Neural crest cell (in vitro differentiated cells): ENCODE measurements at regions not wholly inside any gene's neighbourhood (a gene's known extent, or its start where the extent isn't known, plus 50 kb on each side); places are given as distances from the start of the nearest gene placed in this dataset.
"Not testable (repeated sequence)": the region's sequence is repeated elsewhere in the genome, so short reads cannot be mapped to it uniquely, and the experiment has no call there.

Experiments used
- DNase-seq: peaks from one replicate; pipeline ENCODE4 v3.0.0; 2021; ENCODE audit warnings: low read depth, mixed read lengths, low spot score
- H3K27ac Mint-ChIP-seq: one replicate; pipeline ENCODE4 v1.8.0; 2021; ENCODE audit warnings: mild to moderate bottlenecking, mixed read lengths; ENCODE audit not compliant: unreplicated experiment
- H3K27me3 Mint-ChIP-seq: 2 replicates; pipeline ENCODE4 v1.8.0; 2021; ENCODE audit warnings: low read depth, mild to moderate bottlenecking, mixed read lengths
- H3K36me3 Mint-ChIP-seq: 2 replicates; pipeline ENCODE4 v1.8.0; 2021; ENCODE audit warnings: low read depth, mild to moderate bottlenecking, mixed read lengths
- H3K4me1 Mint-ChIP-seq: 2 replicates; pipeline ENCODE4 v1.8.0; 2021; ENCODE audit warnings: mixed read lengths
- H3K4me3 Mint-ChIP-seq: one replicate; pipeline ENCODE4 v1.8.0; 2021; ENCODE audit warnings: mild to moderate bottlenecking, mixed read lengths
- H3K9me3 Mint-ChIP-seq: 2 replicates; pipeline ENCODE4 v1.8.0; 2021; ENCODE audit warnings: mixed read lengths
- TF ChIP-seq, protein P1 (sequence below): fragments of 200-600 bp; sonication (generic); conservative IDR thresholded peaks from 2 replicates; pipeline ENCODE4 v1.5.0; 2021; ENCODE audit warnings: antibody characterized with exemption, mild to moderate bottlenecking

DNA sequence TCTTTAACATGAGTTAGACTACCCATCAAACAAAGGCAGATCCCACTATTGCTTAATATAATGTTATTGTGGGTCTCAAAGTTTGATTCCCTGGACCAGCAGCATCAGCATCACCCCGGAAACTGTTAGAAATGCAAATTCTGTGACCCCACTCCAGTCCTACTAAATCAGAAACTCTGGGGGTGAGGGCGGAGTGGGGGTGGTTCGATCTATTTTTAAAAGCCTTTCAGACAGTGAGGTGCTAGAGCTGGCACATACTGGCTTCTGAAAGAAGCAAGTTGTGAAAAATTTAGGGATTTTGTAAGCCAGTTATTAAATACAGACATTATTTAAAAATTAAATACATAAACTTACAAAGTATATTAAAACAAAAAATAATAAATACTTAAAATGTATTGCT, 513.2 kb downstream of the NFIB start:
- no peaks in the 10 kb centered on the region for H3K27me3 Mint-ChIP-seq
- no peaks in the 10 kb centered on the region for H3K4me1 Mint-ChIP-seq
- TF ChIP-seq, protein P1, sequence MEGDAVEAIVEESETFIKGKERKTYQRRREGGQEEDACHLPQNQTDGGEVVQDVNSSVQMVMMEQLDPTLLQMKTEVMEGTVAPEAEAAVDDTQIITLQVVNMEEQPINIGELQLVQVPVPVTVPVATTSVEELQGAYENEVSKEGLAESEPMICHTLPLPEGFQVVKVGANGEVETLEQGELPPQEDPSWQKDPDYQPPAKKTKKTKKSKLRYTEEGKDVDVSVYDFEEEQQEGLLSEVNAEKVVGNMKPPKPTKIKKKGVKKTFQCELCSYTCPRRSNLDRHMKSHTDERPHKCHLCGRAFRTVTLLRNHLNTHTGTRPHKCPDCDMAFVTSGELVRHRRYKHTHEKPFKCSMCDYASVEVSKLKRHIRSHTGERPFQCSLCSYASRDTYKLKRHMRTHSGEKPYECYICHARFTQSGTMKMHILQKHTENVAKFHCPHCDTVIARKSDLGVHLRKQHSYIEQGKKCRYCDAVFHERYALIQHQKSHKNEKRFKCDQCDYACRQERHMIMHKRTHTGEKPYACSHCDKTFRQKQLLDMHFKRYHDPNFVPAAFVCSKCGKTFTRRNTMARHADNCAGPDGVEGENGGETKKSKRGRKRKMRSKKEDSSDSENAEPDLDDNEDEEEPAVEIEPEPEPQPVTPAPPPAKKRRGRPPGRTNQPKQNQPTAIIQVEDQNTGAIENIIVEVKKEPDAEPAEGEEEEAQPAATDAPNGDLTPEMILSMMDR = no peak
- no peak for DNase-seq
- peaks cover 4% of the 10 kb centered on the region for H3K36me3 Mint-ChIP-seq
- H3K4me3 Mint-ChIP-seq = no peak overlapping the region
- H3K9me3 Mint-ChIP-seq = peaks cover 6% of the 10 kb centered on the region
- H3K27ac Mint-ChIP-seq = no peak overlapping the region

DNA sequence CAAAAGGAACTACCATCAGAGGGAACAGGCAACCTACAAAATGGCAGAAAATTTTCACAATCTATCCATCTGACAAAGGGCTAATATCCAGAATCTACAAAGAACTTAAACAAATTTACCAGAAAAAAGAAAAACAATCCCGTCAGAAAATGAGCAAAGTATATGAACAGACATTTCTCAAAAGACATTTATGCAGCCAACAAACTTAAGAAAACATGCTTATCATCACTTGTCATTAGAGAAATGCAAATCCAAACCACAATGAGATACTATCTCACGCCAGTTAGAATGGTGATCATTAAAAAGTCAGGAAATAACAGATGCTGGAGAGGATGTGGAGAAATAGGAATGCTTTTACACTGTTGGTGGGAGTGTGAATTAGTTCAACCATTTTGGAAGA, 516.2 kb downstream of the NFIB start:
- Mint-ChIP-seq H3K9me3 (peaks cover 19% of the 10 kb centered on the region), H3K27ac (peak overlapping the region; percentile 57), H3K36me3 (peaks cover 12% of the 10 kb centered on the region)
- not testable (repeated sequence) for H3K4me3 Mint-ChIP-seq, H3K4me1 Mint-ChIP-seq, DNase-seq, H3K27me3 Mint-ChIP-seq

DNA sequence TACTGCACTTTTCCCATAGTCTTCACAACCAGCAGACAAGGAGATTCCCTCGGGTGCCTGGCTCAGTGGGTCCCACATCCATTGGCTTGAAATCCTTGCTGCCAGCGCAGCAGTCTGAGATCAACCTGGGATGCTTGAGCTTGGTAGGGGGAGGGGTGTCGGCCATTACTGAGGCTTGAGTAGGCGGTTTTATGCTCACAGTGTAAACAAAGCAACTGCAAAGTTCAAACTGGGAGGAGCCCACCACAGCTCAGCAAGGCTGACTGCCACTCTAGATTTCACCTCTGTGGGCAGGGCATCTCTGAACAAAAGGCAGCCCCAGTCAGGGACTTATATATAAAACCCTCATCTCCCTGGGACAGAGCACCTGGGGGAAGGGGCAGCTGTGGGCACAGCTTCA, 512.3 kb upstream of the MPDZ start:
- Mint-ChIP-seq H3K27me3 (no peaks in the 10 kb centered on the region), H3K4me3 (no peak overlapping the region), H3K4me1 (peaks cover 4% of the 10 kb centered on the region), H3K27ac (no peak overlapping the region), H3K9me3 (peaks cover 12% of the 10 kb centered on the region), H3K36me3 (peaks cover 8% of the 10 kb centered on the region)
- TF ChIP-seq, protein P1 = no peak
- DNase-seq = no peak

DNA sequence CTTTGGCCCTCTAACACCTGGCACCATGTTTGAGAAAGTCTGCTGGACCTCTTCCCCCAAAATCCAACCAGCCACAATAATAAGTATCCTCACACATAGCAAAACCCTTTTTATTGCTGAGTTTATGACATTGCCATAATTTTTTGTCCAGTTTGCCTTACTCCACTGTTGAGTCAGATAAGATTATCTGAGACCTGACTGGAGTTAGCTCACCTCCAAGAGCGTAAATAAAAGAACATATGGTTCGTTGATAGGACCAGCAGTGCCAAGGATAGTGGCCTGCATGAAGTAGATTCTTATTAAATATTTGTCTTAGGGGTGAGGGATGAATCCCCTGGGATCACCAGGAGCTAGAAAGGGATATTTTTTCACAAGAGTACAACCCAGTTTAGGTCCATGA, 510.6 kb upstream of the MPDZ start:
- Mint-ChIP-seq H3K36me3 (peaks cover 8% of the 10 kb centered on the region), H3K4me3 (no peak overlapping the region), H3K27ac (no peak overlapping the region), H3K9me3 (peaks cover 12% of the 10 kb centered on the region), H3K27me3 (no peaks in the 10 kb centered on the region), H3K4me1 (peaks cover 4% of the 10 kb centered on the region)
- no peak for DNase-seq
- TF ChIP-seq, protein P1 = no peak

DNA sequence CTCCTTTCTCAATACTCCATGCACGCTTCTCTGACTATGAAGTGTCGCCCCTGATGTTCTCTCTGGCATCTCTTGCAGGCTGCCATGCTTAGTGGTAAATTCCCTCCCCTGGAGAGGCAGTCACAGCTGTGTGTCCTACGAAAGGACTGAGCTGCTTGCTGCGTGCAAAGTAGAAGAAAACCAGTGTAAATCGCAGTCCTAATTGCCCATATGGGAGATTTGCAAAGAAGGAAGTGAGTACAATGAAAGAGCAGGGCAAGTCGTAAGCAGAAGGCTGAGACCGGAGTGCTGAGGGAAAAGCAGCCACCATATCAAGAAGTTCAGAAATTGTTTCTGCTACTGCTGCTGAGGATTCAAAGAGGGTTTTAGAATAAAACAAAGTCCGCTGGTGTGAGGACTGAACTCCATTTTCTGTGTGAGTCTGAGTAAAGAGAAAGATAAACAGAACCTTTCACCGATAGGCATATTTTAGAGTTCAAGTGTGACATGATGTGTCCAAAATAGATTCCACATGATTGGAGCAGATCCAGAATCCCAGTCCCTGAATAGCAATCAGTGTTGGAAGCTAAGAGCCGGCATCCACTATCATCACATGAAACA, 507.8 kb upstream of the MPDZ start:
- H3K4me3 Mint-ChIP-seq = no peak overlapping the region
- no peaks in the 10 kb centered on the region for H3K36me3 Mint-ChIP-seq
- H3K9me3 Mint-ChIP-seq = no peaks in the 10 kb centered on the region
- peaks cover 4% of the 10 kb centered on the region for H3K4me1 Mint-ChIP-seq
- H3K27ac Mint-ChIP-seq = no peak overlapping the region
- no peak for DNase-seq
- TF ChIP-seq, protein P1 = no peak
- H3K27me3 Mint-ChIP-seq = no peaks in the 10 kb centered on the region

DNA sequence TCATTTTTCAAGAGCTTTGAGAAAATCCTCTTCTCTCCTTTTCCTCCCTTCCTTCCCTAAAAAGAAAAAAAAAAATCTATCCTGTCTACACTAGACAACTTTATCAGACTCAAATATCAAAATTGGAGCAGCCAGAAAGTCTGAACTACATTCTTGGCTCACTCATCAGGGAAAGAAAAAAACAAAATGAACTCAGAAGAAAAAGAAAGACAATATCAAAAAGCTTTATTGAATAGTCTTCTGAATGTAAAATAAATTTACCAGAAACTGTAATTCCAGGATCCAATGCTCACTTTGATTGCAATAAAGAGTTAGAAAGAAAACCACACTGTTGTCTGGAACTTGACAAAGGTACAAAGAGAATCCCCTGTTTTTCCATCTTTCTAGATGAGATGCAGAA, 507.2 kb upstream of the MPDZ start:
- H3K27ac Mint-ChIP-seq = no peak overlapping the region
- no peaks in the 10 kb centered on the region for H3K36me3 Mint-ChIP-seq
- no peak for DNase-seq
- no peaks in the 10 kb centered on the region for H3K9me3 Mint-ChIP-seq
- TF ChIP-seq, protein P1 = no peak
- H3K4me3 Mint-ChIP-seq = no peak overlapping the region
- H3K4me1 Mint-ChIP-seq = peaks cover 4% of the 10 kb centered on the region
- no peaks in the 10 kb centered on the region for H3K27me3 Mint-ChIP-seq
